GM21529 (cell line): ENCODE measurements at regions not wholly inside any gene's neighbourhood (a gene's known extent, or its start where the extent isn't known, plus 50 kb on each side); places are given as distances from the start of the nearest gene placed in this dataset.

Source experiments
- ATAC-seq: cut with Tn5 transposase; IDR thresholded peaks from one replicate; pipeline ENCODE4 v1.9.1; 2021; ENCODE audit not compliant: unreplicated experiment

- no peak for ATAC-seq
Observed at GRCh38 chr22:22151308-22151707, 93.3 kb upstream of the VPREB1 start.

- no peak for ATAC-seq
Observed at GRCh38 chr22:22150457-22150856, 94.1 kb upstream of the VPREB1 start.

- no peak for ATAC-seq
Observed at GRCh38 chr22:22148905-22149304, 95.7 kb upstream of the VPREB1 start.

GRCh38 chr22:22144858-22145257 lies 99.7 kb upstream of the VPREB1 start:
- no peak for ATAC-seq

- no peak for ATAC-seq
Observed at GRCh38 chr22:22143448-22143847, 101.1 kb upstream of the VPREB1 start.

- no peak for ATAC-seq
Observed at GRCh38 chr22:22142661-22143060, 101.9 kb upstream of the VPREB1 start.

- no peak for ATAC-seq
Observed at GRCh38 chr22:22141771-22142591, 102.6 kb upstream of the VPREB1 start.

- no peak for ATAC-seq
Observed at GRCh38 chr22:22141031-22141430, 103.6 kb upstream of the VPREB1 start.

- ATAC-seq: no peak
Observed at GRCh38 chr22:22139364-22139763, 105.2 kb upstream of the VPREB1 start.

- ATAC-seq: no peak
Observed at GRCh38 chr22:22138915-22139314, 105.7 kb upstream of the VPREB1 start.

- ATAC-seq: no peak
Observed at GRCh38 chr22:22137891-22138290, 106.7 kb upstream of the VPREB1 start.

GRCh38 chr22:22133910-22134309 lies 110.7 kb upstream of the VPREB1 start:
- ATAC-seq: no peak

- no peak for ATAC-seq
Observed at GRCh38 chr22:22130953-22131608, 113.5 kb upstream of the VPREB1 start.

GRCh38 chr22:22129387-22129786 lies 115.2 kb upstream of the VPREB1 start:
- ATAC-seq: no peak

- ATAC-seq: no peak
Observed at GRCh38 chr22:22128440-22128839, 116.1 kb upstream of the VPREB1 start.

- no peak for ATAC-seq
Observed at GRCh38 chr22:22127100-22127499, 117.5 kb upstream of the VPREB1 start.

GRCh38 chr22:22125579-22126468 lies 118.8 kb upstream of the VPREB1 start:
- no peak for ATAC-seq

- no peak for ATAC-seq
Observed at GRCh38 chr22:22125028-22125578, 119.5 kb upstream of the VPREB1 start.

GRCh38 chr22:22124374-22124773 lies 120.2 kb upstream of the VPREB1 start:
- ATAC-seq: no peak

- no peak for ATAC-seq
Observed at GRCh38 chr22:22123960-22124278, 120.7 kb upstream of the VPREB1 start.
